GM13977 (cell line): ENCODE measurements at regions not wholly inside any gene's neighbourhood (a gene's known extent, or its start where the extent isn't known, plus 50 kb on each side); places are given as distances from the start of the nearest gene placed in this dataset.

Experiments used
- DNase-seq: peaks from one replicate; pipeline ENCODE4 v3.0.0; 2012; ENCODE audit warnings: low spot score
- CTCF ChIP-seq: IDR thresholded peaks from 2 replicates; pipeline ENCODE4 v1.5.1; 2012; ENCODE audit warnings: mild to moderate bottlenecking, control low read depth; ENCODE audit not compliant: insufficient read depth; ENCODE audit errors: extremely low read depth, missing control alignments
- in situ Hi-C: fragments of 300-500 bp; cut with MboI; formaldehyde crosslinking; loops from one replicate; pipeline ENCODE4 v1.12.0; 2022; ENCODE audit warnings: low sequenced_read_pairs, low pct_unique_long_range_greater_than_20kb, mixed read lengths, inconsistent platforms; ENCODE audit not compliant: unreplicated experiment

- no peak for DNase-seq
Measured at GRCh38 chr22:48755059-48755949, 1072.4 kb downstream of the BRD1 start.

GRCh38 chr22:48754611-48755058, 1073.0 kb downstream of the BRD1 start:
- in situ Hi-C loops: no loop called here
- DNase-seq: no peak
- TF ChIP-seq CTCF: no peak

More at GRCh38 chr22:48755059-48755949, 1072.4 kb downstream of the BRD1 start:
- in situ Hi-C loops: no loop called here
- no peak for TF ChIP-seq CTCF

GRCh38 chr22:48753752-48754517, 1073.7 kb downstream of the BRD1 start:
- in situ Hi-C loops: no loop called here
- DNase-seq: no peak
- TF ChIP-seq CTCF: no peak

GRCh38 chr22:48753381-48753730, 1074.3 kb downstream of the BRD1 start:
- TF ChIP-seq CTCF: no peak
- DNase-seq: peak; percentile 16
- in situ Hi-C loops: no loop called here

GRCh38 chr22:48752451-48753380, 1075.0 kb downstream of the BRD1 start:
- DNase-seq: peak; percentile 26
- no peak for TF ChIP-seq CTCF
- in situ Hi-C loops: no loop called here
